ENCODE measurements at regions not wholly inside any gene's neighbourhood (a gene's known extent, or its start where the extent isn't known, plus 50 kb on each side); places are given as distances from the start of the nearest gene placed in this dataset.

DNA sequence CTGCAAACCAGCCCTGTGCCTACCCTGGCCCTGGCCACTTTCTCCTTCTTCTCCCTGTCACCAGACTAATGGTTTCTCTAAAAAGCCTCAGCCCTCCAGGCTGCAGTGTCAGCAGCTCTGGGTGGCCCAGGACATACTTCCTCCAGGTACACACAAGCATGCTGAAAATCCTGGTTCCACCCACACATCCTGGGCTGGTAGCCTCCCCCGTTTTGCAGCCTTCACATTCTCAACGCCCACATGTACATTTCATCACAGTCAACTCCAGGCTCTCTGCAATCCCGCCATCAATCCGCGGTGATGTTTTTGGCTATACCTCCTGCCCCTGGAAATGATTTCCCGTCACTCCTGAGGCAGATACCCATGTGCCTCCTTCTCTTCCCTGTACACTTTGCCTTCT lies 59.4 kb downstream of the MAGEF1 start:
- in situ Hi-C loops (cut with MboI; ENCODE audit: low sequenced_read_pairs, unreplicated experiment), result no loop called here
- no peak for DNase-seq (ENCODE audit: low spot score)
- no peak for TF ChIP-seq CTCF (IDR thresholded peaks at IDR 0.05; ENCODE audit: borderline replicate concordance, control extremely low read depth, extremely low read depth, insufficient read depth, missing control alignments)

DNA sequence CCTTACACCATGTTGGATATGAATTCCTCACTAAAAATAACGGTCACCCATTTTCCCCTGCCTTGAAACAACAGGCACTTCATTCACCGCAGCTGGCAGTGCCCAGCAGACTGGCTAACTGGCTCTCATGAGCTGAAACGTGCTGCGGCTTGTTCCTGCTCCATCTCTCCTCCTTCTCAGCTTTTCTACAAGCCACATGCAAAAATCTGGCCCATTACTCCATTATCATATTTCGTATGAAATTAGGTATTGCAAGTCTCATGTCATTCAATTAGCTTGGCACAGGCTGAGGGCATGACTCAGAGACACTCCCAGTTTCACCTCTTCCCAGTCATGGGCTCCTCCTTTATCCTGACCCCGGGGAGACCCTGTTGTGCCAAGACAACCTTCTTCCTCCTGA lies 60.0 kb downstream of the MAGEF1 start:
- in situ Hi-C loops (cut with MboI; ENCODE audit: low sequenced_read_pairs, unreplicated experiment), result no loop called here
- no peak for DNase-seq (ENCODE audit: low spot score)

GRCh38 chr3:184648636-184649035 lies 63.2 kb downstream of the MAGEF1 start:
- in situ Hi-C loops (cut with MboI; ENCODE audit: low sequenced_read_pairs, unreplicated experiment), result no loop called here
- no peak for TF ChIP-seq CTCF (IDR thresholded peaks at IDR 0.05; ENCODE audit: borderline replicate concordance, control extremely low read depth, extremely low read depth, insufficient read depth, missing control alignments)
- DNase-seq (ENCODE audit: low spot score), result no peak

More for the DNA sequence above, 60.0 kb downstream of the MAGEF1 start:
- TF ChIP-seq CTCF (IDR thresholded peaks at IDR 0.05; ENCODE audit: borderline replicate concordance, control extremely low read depth, extremely low read depth, insufficient read depth, missing control alignments), result no peak

DNA sequence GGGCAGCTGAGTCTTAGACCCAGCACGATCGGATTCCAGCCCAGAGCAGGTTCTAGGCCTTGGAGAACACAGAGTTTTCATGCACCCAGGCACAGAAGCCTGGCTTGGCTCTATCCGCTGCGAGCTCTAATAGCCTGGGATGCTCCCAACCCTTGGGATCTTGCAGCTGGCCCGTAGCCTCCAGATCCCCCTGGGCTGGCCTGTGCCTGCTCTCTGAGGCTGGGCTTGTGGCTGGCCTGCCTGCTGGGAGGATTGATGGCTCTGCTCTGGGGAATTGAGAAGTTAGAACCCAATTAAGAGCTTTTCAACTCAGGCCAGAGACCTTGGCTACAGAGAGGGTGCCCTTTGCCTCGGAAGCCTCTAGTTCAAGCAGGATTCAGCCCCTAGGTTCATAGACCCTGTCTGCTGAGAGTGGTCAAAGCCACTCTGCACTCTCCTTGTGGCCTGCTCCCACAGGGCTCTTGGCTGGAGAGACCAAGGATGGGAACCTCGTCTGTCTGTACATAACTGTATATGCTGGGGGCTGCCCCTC lies 64.4 kb downstream of the MAGEF1 start:
- DNase-seq (ENCODE audit: low spot score), result no peak
- no peak for TF ChIP-seq CTCF (IDR thresholded peaks at IDR 0.05; ENCODE audit: borderline replicate concordance, control extremely low read depth, extremely low read depth, insufficient read depth, missing control alignments)
- in situ Hi-C loops (cut with MboI; ENCODE audit: low sequenced_read_pairs, unreplicated experiment), result no loop called here

- in situ Hi-C loops (cut with MboI; ENCODE audit: low sequenced_read_pairs, unreplicated experiment), result no loop called here
- TF ChIP-seq CTCF (IDR thresholded peaks at IDR 0.05; ENCODE audit: borderline replicate concordance, control extremely low read depth, extremely low read depth, insufficient read depth, missing control alignments), result no peak
- DNase-seq (ENCODE audit: low spot score), result no peak
Observed at GRCh38 chr3:184645336-184645735, 66.5 kb downstream of the MAGEF1 start.

DNA sequence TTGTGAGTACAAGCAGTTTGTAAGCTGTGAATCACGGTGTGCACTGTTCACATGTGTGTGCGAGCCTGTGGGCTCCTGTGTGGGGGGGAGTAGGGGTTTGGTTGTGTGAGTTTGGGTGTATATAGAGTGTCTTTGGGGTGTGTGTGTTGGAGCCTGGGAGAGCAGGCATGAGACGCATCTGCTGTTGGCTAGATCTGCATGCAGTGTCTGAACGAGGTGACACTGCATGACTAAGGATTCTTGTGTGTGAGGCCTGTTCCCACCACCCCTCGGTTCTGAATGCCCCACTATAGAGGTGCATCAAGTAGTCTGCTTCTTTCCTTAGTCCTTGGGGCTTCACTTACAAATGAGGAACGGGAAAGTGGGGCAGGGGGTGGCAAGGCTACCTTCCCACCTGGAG lies 68.4 kb downstream of the MAGEF1 start:
- in situ Hi-C loops (cut with MboI; ENCODE audit: low sequenced_read_pairs, unreplicated experiment), result no loop called here
- TF ChIP-seq CTCF (IDR thresholded peaks at IDR 0.05; ENCODE audit: borderline replicate concordance, control extremely low read depth, extremely low read depth, insufficient read depth, missing control alignments), result no peak
- DNase-seq (ENCODE audit: low spot score), result no peak
